Activated CD8-positive, alpha-beta memory T cell treated with anti-CD3 and anti-CD28 coated beads, Interleukin-2, amount 10 ng/mL, durations not matched to agents 7 days and 5 days (primary cell): ENCODE measurements at regions not wholly inside any gene's neighbourhood (a gene's known extent, or its start where the extent isn't known, plus 50 kb on each side); places are given as distances from the start of the nearest gene placed in this dataset.
"Not testable (repeated sequence)": the region's sequence is repeated elsewhere in the genome, so short reads cannot be mapped to it uniquely, and the experiment has no call there.

Experiments used
- ATAC-seq: fragments of 150-1000 bp; cut with Tn5 transposase; one replicate; pipeline ENCODE4 v1.10.0; 2021; ENCODE audit warnings: moderate library complexity
- CTCF ChIA-PET: fragments of 350-600 bp; sonication (Branson Sonifier 250); formaldehyde crosslinking; loops from one replicate; lab custom pipeline; 2021; ENCODE audit warnings: antibody characterized with exemption; lab: Charles Lee
- DNase-seq: peaks from one replicate; pipeline ENCODE4 v3.0.0-alpha.2; 2020
- H3K27ac Mint-ChIP-seq: one replicate; pipeline ENCODE4 v1.8.0; 2021; ENCODE audit warnings: mild to moderate bottlenecking, mixed read lengths
- H3K27me3 Mint-ChIP-seq: one replicate; pipeline ENCODE4 v1.8.0; 2021; ENCODE audit warnings: mixed read lengths
- H3K36me3 Mint-ChIP-seq: one replicate; pipeline ENCODE4 v1.8.0; 2021; ENCODE audit warnings: mild to moderate bottlenecking, mixed read lengths
- H3K4me1 Mint-ChIP-seq: one replicate; pipeline ENCODE4 v1.8.0; 2021; ENCODE audit warnings: mixed read lengths
- H3K4me3 Mint-ChIP-seq: one replicate; pipeline ENCODE4 v1.8.0; 2021; ENCODE audit warnings: mild to moderate bottlenecking, moderate library complexity, mixed read lengths
- H3K9me3 Mint-ChIP-seq: one replicate; pipeline ENCODE4 v1.8.0; 2022; ENCODE audit warnings: low read depth, mixed read lengths

GRCh38 chr1:199804526-199804925 is 223.0 kb upstream of the NR5A2 start:
- Mint-ChIP-seq H3K27me3 (peaks cover 6% of the 10 kb centered on the region), H3K36me3 (no peaks in the 10 kb centered on the region), H3K4me3 (no peak overlapping the region), H3K9me3 (no peaks in the 10 kb centered on the region), H3K4me1 (no peaks in the 10 kb centered on the region), H3K27ac (no peak overlapping the region)
- ATAC-seq = no peak
- DNase-seq = no peak
- CTCF ChIA-PET = no interaction called here

- DNase-seq (no peak), ATAC-seq (no peak)
- CTCF ChIA-PET = no interaction called here
- H3K27ac Mint-ChIP-seq = no peak overlapping the region
- no peaks in the 10 kb centered on the region for H3K36me3 Mint-ChIP-seq
- no peaks in the 10 kb centered on the region for H3K4me1 Mint-ChIP-seq
- H3K4me3 Mint-ChIP-seq = no peak overlapping the region
- no peaks in the 10 kb centered on the region for H3K9me3 Mint-ChIP-seq
- H3K27me3 Mint-ChIP-seq = peaks cover 5% of the 10 kb centered on the region
Measured at GRCh38 chr1:199808110-199808870, 219.2 kb upstream of the NR5A2 start.

GRCh38 chr1:199809311-199809710 is 218.2 kb upstream of the NR5A2 start:
- CTCF ChIA-PET = no interaction called here

GRCh38 chr1:199811163-199811562 is 216.3 kb upstream of the NR5A2 start:
- peaks cover 5% of the 10 kb centered on the region for H3K27me3 Mint-ChIP-seq
- no peak overlapping the region for H3K27ac Mint-ChIP-seq
- no peaks in the 10 kb centered on the region for H3K4me1 Mint-ChIP-seq
- ATAC-seq (no peak), DNase-seq (no peak)
- H3K4me3 Mint-ChIP-seq = no peak overlapping the region
- H3K9me3 Mint-ChIP-seq = no peaks in the 10 kb centered on the region
- CTCF ChIA-PET = no interaction called here
- no peaks in the 10 kb centered on the region for H3K36me3 Mint-ChIP-seq

More at GRCh38 chr1:199809311-199809710, 218.2 kb upstream of the NR5A2 start:
- Mint-ChIP-seq H3K9me3 (no peaks in the 10 kb centered on the region), H3K36me3 (no peaks in the 10 kb centered on the region), H3K4me3 (no peak overlapping the region), H3K27me3 (peaks cover 5% of the 10 kb centered on the region), H3K4me1 (no peaks in the 10 kb centered on the region), H3K27ac (no peak overlapping the region)
- no peak for ATAC-seq
- DNase-seq = no peak

GRCh38 chr1:199813198-199813597 is 214.3 kb upstream of the NR5A2 start:
- Mint-ChIP-seq H3K9me3 (no peaks in the 10 kb centered on the region), H3K27ac (no peak overlapping the region), H3K27me3 (peaks cover 9% of the 10 kb centered on the region), H3K4me1 (no peaks in the 10 kb centered on the region), H3K4me3 (no peak overlapping the region), H3K36me3 (no peaks in the 10 kb centered on the region)
- DNase-seq = no peak
- CTCF ChIA-PET = no interaction called here
- ATAC-seq = no peak

GRCh38 chr1:199815947-199816346 is 211.6 kb upstream of the NR5A2 start:
- ATAC-seq = no peak
- Mint-ChIP-seq H3K27me3 (peaks cover 20% of the 10 kb centered on the region), H3K36me3 (no peaks in the 10 kb centered on the region), H3K4me1 (no peaks in the 10 kb centered on the region), H3K9me3 (no peaks in the 10 kb centered on the region), H3K4me3 (no peak overlapping the region), H3K27ac (no peak overlapping the region)
- no peak for DNase-seq
- CTCF ChIA-PET = no interaction called here

GRCh38 chr1:199817266-199817665 is 210.2 kb upstream of the NR5A2 start:
- peaks cover 22% of the 10 kb centered on the region for H3K27me3 Mint-ChIP-seq
- no peak for DNase-seq
- no peaks in the 10 kb centered on the region for H3K9me3 Mint-ChIP-seq
- H3K27ac Mint-ChIP-seq = no peak overlapping the region
- ATAC-seq = no peak
- no peaks in the 10 kb centered on the region for H3K4me1 Mint-ChIP-seq
- CTCF ChIA-PET = no interaction called here
- H3K4me3 Mint-ChIP-seq = no peak overlapping the region
- no peaks in the 10 kb centered on the region for H3K36me3 Mint-ChIP-seq

- ATAC-seq (no peak), DNase-seq (no peak)
- Mint-ChIP-seq H3K4me3 (no peak overlapping the region), H3K27me3 (peaks cover 20% of the 10 kb centered on the region), H3K9me3 (no peaks in the 10 kb centered on the region), H3K4me1 (no peaks in the 10 kb centered on the region), H3K27ac (no peak overlapping the region), H3K36me3 (no peaks in the 10 kb centered on the region)
- CTCF ChIA-PET = no interaction called here
Measured at GRCh38 chr1:199821029-199821779, 206.3 kb upstream of the NR5A2 start.

GRCh38 chr1:199832451-199832850 is 195.1 kb upstream of the NR5A2 start:
- no peaks in the 10 kb centered on the region for H3K4me1 Mint-ChIP-seq
- CTCF ChIA-PET = no interaction called here

GRCh38 chr1:199834711-199835110 is 192.8 kb upstream of the NR5A2 start:
- H3K36me3 Mint-ChIP-seq = no peaks in the 10 kb centered on the region
- peaks cover 2% of the 10 kb centered on the region for H3K9me3 Mint-ChIP-seq
- CTCF ChIA-PET = no interaction called here
- no peak overlapping the region for H3K27ac Mint-ChIP-seq
- H3K27me3 Mint-ChIP-seq = peaks cover 3% of the 10 kb centered on the region
- ATAC-seq (no peak), DNase-seq (no peak)
- H3K4me3 Mint-ChIP-seq = no peak overlapping the region
- no peaks in the 10 kb centered on the region for H3K4me1 Mint-ChIP-seq

More at GRCh38 chr1:199832451-199832850, 195.1 kb upstream of the NR5A2 start:
- H3K36me3 Mint-ChIP-seq = no peaks in the 10 kb centered on the region
- no peaks in the 10 kb centered on the region for H3K9me3 Mint-ChIP-seq
- H3K27ac Mint-ChIP-seq = no peak overlapping the region
- no peak overlapping the region for H3K4me3 Mint-ChIP-seq
- H3K27me3 Mint-ChIP-seq = peaks cover 3% of the 10 kb centered on the region
- DNase-seq (no peak), ATAC-seq (no peak)

- no peak overlapping the region for H3K27ac Mint-ChIP-seq
- no peak for ATAC-seq
- H3K4me3 Mint-ChIP-seq = no peak overlapping the region
- peaks cover 3% of the 10 kb centered on the region for H3K27me3 Mint-ChIP-seq
- peaks cover 2% of the 10 kb centered on the region for H3K9me3 Mint-ChIP-seq
- no peak for DNase-seq
- H3K36me3 Mint-ChIP-seq = no peaks in the 10 kb centered on the region
- CTCF ChIA-PET = no interaction called here
- H3K4me1 Mint-ChIP-seq = no peaks in the 10 kb centered on the region
Measured at GRCh38 chr1:199836430-199836829, 191.1 kb upstream of the NR5A2 start.

- H3K9me3 Mint-ChIP-seq = peaks cover 2% of the 10 kb centered on the region
- no peaks in the 10 kb centered on the region for H3K36me3 Mint-ChIP-seq
- H3K27ac Mint-ChIP-seq = no peak overlapping the region
- CTCF ChIA-PET = no interaction called here
- peaks cover 3% of the 10 kb centered on the region for H3K27me3 Mint-ChIP-seq
- DNase-seq (no peak), ATAC-seq (no peak)
- H3K4me1 Mint-ChIP-seq = no peaks in the 10 kb centered on the region
- no peak overlapping the region for H3K4me3 Mint-ChIP-seq
Measured at GRCh38 chr1:199837321-199837720, 190.2 kb upstream of the NR5A2 start.

- H3K27ac Mint-ChIP-seq, H3K4me1 Mint-ChIP-seq, H3K27me3 Mint-ChIP-seq, H3K4me3 Mint-ChIP-seq, H3K36me3 Mint-ChIP-seq, DNase-seq, H3K9me3 Mint-ChIP-seq, ATAC-seq, CTCF ChIA-PET: not testable (repeated sequence)
Measured at GRCh38 chr1:199839608-199840007, 187.9 kb upstream of the NR5A2 start.

GRCh38 chr1:199843096-199843495 is 184.4 kb upstream of the NR5A2 start:
- H3K4me1 Mint-ChIP-seq, H3K27me3 Mint-ChIP-seq, H3K9me3 Mint-ChIP-seq, DNase-seq, ATAC-seq, H3K36me3 Mint-ChIP-seq, H3K4me3 Mint-ChIP-seq, H3K27ac Mint-ChIP-seq: not testable (repeated sequence)
- CTCF ChIA-PET = interaction anchor here (0.7 kb wide), 1 partner anchor 643 kb away, joined by 3 read pairs; no protein-coding TSS in a partner anchor
